ENCODE measurements at regions not wholly inside any gene's neighbourhood (a gene's known extent, or its start where the extent isn't known, plus 50 kb on each side); places are given as distances from the start of the nearest gene placed in this dataset.
"Not testable (repeated sequence)": the region's sequence is repeated elsewhere in the genome, so short reads cannot be mapped to it uniquely, and the experiment has no call there.

GRCh38 chr21:22138297-22139016 is 1140.2 kb downstream of the NCAM2 start:
- H3K36me3 Mint-ChIP-seq (ENCODE audit: low read depth), result no peaks in the 10 kb centered on the region
- ATAC-seq, result no peak
- POLR2A ChIA-PET, result no interaction called here

GRCh38 chr21:22145545-22145944 is 1147.3 kb downstream of the NCAM2 start:
- ChIA-PET POLR2A (interaction anchor here (0.6 kb wide), 1 partner anchor 9 kb away, joined by 4 read pairs; no protein-coding TSS in a partner anchor), CTCF (no interaction called here)
- no peaks in the 10 kb centered on the region for H3K4me1 Mint-ChIP-seq
- H3K27ac Mint-ChIP-seq, result no peak overlapping the region
- intact Hi-C loops (cut with DNase I, micrococcal nuclease), result no loop called here
- ATAC-seq, result no peak
- no peaks in the 10 kb centered on the region for H3K36me3 Mint-ChIP-seq (ENCODE audit: low read depth)
- peaks cover 12% of the 10 kb centered on the region for H3K9me3 Mint-ChIP-seq (ENCODE audit: low read depth)
- no peaks in the 10 kb centered on the region for H3K27me3 Mint-ChIP-seq
- no peak for DNase-seq
- H3K4me3 Mint-ChIP-seq, result no peak overlapping the region

More at GRCh38 chr21:22138297-22139016, 1140.2 kb downstream of the NCAM2 start:
- DNase-seq, result no peak
- intact Hi-C loops (cut with DNase I, micrococcal nuclease), result no loop called here
- Mint-ChIP-seq H3K27ac (no peak overlapping the region), H3K27me3 (no peaks in the 10 kb centered on the region), H3K4me1 (no peaks in the 10 kb centered on the region), H3K9me3 (ENCODE audit: low read depth) (no peaks in the 10 kb centered on the region), H3K4me3 (no peak overlapping the region)
- CTCF ChIA-PET, result no interaction called here

- ATAC-seq, result no peak
- CTCF ChIA-PET, result no interaction called here
- Mint-ChIP-seq H3K4me3 (no peak overlapping the region), H3K27ac (no peak overlapping the region), H3K27me3 (no peaks in the 10 kb centered on the region), H3K9me3 (ENCODE audit: low read depth) (no peaks in the 10 kb centered on the region), H3K4me1 (no peaks in the 10 kb centered on the region), H3K36me3 (ENCODE audit: low read depth) (no peaks in the 10 kb centered on the region)
- intact Hi-C loops (cut with DNase I, micrococcal nuclease), result no loop called here
- POLR2A ChIA-PET, result interaction anchor here (0.6 to 0.7 kb wide), 2 partner anchors 9 to 497 kb away, joined by 4 to 10 read pairs; no protein-coding TSS in a partner anchor
- DNase-seq, result no peak
These were observed 1156.5 kb downstream of the NCAM2 start for GRCh38 chr21:22154579-22155274.

GRCh38 chr21:22164912-22165311 is 1166.7 kb downstream of the NCAM2 start:
- ATAC-seq (no peak), DNase-seq (no peak)
- Mint-ChIP-seq H3K27ac (no peak overlapping the region), H3K9me3 (ENCODE audit: low read depth) (peaks cover 9% of the 10 kb centered on the region), H3K4me3 (no peak overlapping the region), H3K4me1 (no peaks in the 10 kb centered on the region), H3K36me3 (ENCODE audit: low read depth) (no peaks in the 10 kb centered on the region), H3K27me3 (no peaks in the 10 kb centered on the region)
- POLR2A ChIA-PET, result no interaction called here
- intact Hi-C loops (cut with DNase I, micrococcal nuclease), result no loop called here
- CTCF ChIA-PET, result no interaction called here

- ATAC-seq (no peak), DNase-seq (no peak)
- CTCF ChIA-PET, result no interaction called here
- Mint-ChIP-seq H3K27ac (no peak overlapping the region), H3K27me3 (no peaks in the 10 kb centered on the region), H3K4me1 (no peaks in the 10 kb centered on the region), H3K36me3 (ENCODE audit: low read depth) (no peaks in the 10 kb centered on the region), H3K4me3 (no peak overlapping the region), H3K9me3 (ENCODE audit: low read depth) (peaks cover 10% of the 10 kb centered on the region)
- intact Hi-C loops (cut with DNase I, micrococcal nuclease), result no loop called here
- POLR2A ChIA-PET, result no interaction called here
These were observed 1176.5 kb downstream of the NCAM2 start for GRCh38 chr21:22174746-22175145.

- DNase-seq (no peak), ATAC-seq (no peak)
- Mint-ChIP-seq H3K36me3 (ENCODE audit: low read depth) (no peaks in the 10 kb centered on the region), H3K9me3 (ENCODE audit: low read depth) (no peaks in the 10 kb centered on the region), H3K4me1 (no peaks in the 10 kb centered on the region), H3K27ac (no peak overlapping the region), H3K27me3 (no peaks in the 10 kb centered on the region), H3K4me3 (no peak overlapping the region)
- ChIA-PET CTCF (no interaction called here), POLR2A (interaction anchor here (0.7 kb wide), 1 partner anchor 526 kb away, joined by 3 read pairs; no protein-coding TSS in a partner anchor)
- intact Hi-C loops (cut with DNase I, micrococcal nuclease), result no loop called here
These were observed 1191.1 kb downstream of the NCAM2 start for GRCh38 chr21:22189278-22189677.

- H3K9me3 Mint-ChIP-seq (ENCODE audit: low read depth), result peaks cover 2% of the 10 kb centered on the region
- no peak for ATAC-seq
- no peaks in the 10 kb centered on the region for H3K27me3 Mint-ChIP-seq
- no peak for DNase-seq
- no peaks in the 10 kb centered on the region for H3K4me1 Mint-ChIP-seq
- no peak overlapping the region for H3K27ac Mint-ChIP-seq
- H3K4me3 Mint-ChIP-seq, result no peak overlapping the region
- no peaks in the 10 kb centered on the region for H3K36me3 Mint-ChIP-seq (ENCODE audit: low read depth)
- intact Hi-C loops (cut with DNase I, micrococcal nuclease), result no loop called here
- ChIA-PET POLR2A (no interaction called here), CTCF (no interaction called here)
These were observed 1193.4 kb downstream of the NCAM2 start for GRCh38 chr21:22191581-22191980.

- Mint-ChIP-seq H3K27ac (no peak overlapping the region), H3K27me3 (no peaks in the 10 kb centered on the region), H3K36me3 (ENCODE audit: low read depth) (no peaks in the 10 kb centered on the region), H3K4me1 (no peaks in the 10 kb centered on the region), H3K4me3 (no peak overlapping the region), H3K9me3 (ENCODE audit: low read depth) (peaks cover 2% of the 10 kb centered on the region)
- CTCF ChIA-PET, result interaction anchor here (0.8 kb wide), 1 partner anchor 12 kb away, joined by 3 read pairs; no protein-coding TSS in a partner anchor
- DNase-seq, result no peak
- intact Hi-C loops (cut with DNase I, micrococcal nuclease), result no loop called here
- POLR2A ChIA-PET, result no interaction called here
- no peak for ATAC-seq
These were observed 1194.6 kb downstream of the NCAM2 start for GRCh38 chr21:22192766-22193165.

GRCh38 chr21:22194986-22195385 is 1196.8 kb downstream of the NCAM2 start:
- DNase-seq; intact Hi-C loops (cut with DNase I, micrococcal nuclease); H3K9me3 Mint-ChIP-seq (ENCODE audit: low read depth): not testable (repeated sequence)

GRCh38 chr21:22200378-22201092 is 1202.3 kb downstream of the NCAM2 start:
- intact Hi-C loops (cut with DNase I, micrococcal nuclease), result no loop called here
- H3K27ac Mint-ChIP-seq, result no peak overlapping the region
- no peak for ATAC-seq
- ChIA-PET POLR2A (no interaction called here), CTCF (no interaction called here)
- H3K9me3 Mint-ChIP-seq (ENCODE audit: low read depth), result no peaks in the 10 kb centered on the region
- no peaks in the 10 kb centered on the region for H3K36me3 Mint-ChIP-seq (ENCODE audit: low read depth)
- no peak overlapping the region for H3K4me3 Mint-ChIP-seq
- H3K27me3 Mint-ChIP-seq, result no peaks in the 10 kb centered on the region
- no peak for DNase-seq
- H3K4me1 Mint-ChIP-seq, result no peaks in the 10 kb centered on the region

More at GRCh38 chr21:22194986-22195385, 1196.8 kb downstream of the NCAM2 start:
- ATAC-seq; H3K4me1 Mint-ChIP-seq; CTCF ChIA-PET; H3K4me3 Mint-ChIP-seq; H3K27ac Mint-ChIP-seq; H3K36me3 Mint-ChIP-seq (ENCODE audit: low read depth); H3K27me3 Mint-ChIP-seq; POLR2A ChIA-PET: not testable (repeated sequence)

GRCh38 chr21:22201126-22201525 is 1202.9 kb downstream of the NCAM2 start:
- H3K27ac Mint-ChIP-seq, result no peak overlapping the region
- H3K4me3 Mint-ChIP-seq, result no peak overlapping the region
- H3K9me3 Mint-ChIP-seq (ENCODE audit: low read depth), result no peaks in the 10 kb centered on the region
- H3K27me3 Mint-ChIP-seq, result no peaks in the 10 kb centered on the region
- DNase-seq, result no peak
- ChIA-PET POLR2A (no interaction called here), CTCF (no interaction called here)
- no peak for ATAC-seq
- H3K4me1 Mint-ChIP-seq, result no peaks in the 10 kb centered on the region
- H3K36me3 Mint-ChIP-seq (ENCODE audit: low read depth), result no peaks in the 10 kb centered on the region
- intact Hi-C loops (cut with DNase I, micrococcal nuclease), result no loop called here

GRCh38 chr21:22201669-22202068 is 1203.5 kb downstream of the NCAM2 start:
- Mint-ChIP-seq H3K27ac (no peak overlapping the region), H3K4me1 (no peaks in the 10 kb centered on the region), H3K27me3 (no peaks in the 10 kb centered on the region), H3K4me3 (no peak overlapping the region), H3K9me3 (ENCODE audit: low read depth) (no peaks in the 10 kb centered on the region), H3K36me3 (ENCODE audit: low read depth) (no peaks in the 10 kb centered on the region)
- no peak for DNase-seq
- ATAC-seq, result no peak
- intact Hi-C loops (cut with DNase I, micrococcal nuclease), result no loop called here
- ChIA-PET POLR2A (no interaction called here), CTCF (no interaction called here)
